ENCODE measurements at regions not wholly inside any gene's neighbourhood (a gene's known extent, or its start where the extent isn't known, plus 50 kb on each side); places are given as distances from the start of the nearest gene placed in this dataset.

- Histone ChIP-seq H3K4me3 (no peak overlapping the region), H3K27ac (no peak overlapping the region)
- DNase-seq (ENCODE audit: low spot score): no peak
- TF ChIP-seq, protein P1, sequence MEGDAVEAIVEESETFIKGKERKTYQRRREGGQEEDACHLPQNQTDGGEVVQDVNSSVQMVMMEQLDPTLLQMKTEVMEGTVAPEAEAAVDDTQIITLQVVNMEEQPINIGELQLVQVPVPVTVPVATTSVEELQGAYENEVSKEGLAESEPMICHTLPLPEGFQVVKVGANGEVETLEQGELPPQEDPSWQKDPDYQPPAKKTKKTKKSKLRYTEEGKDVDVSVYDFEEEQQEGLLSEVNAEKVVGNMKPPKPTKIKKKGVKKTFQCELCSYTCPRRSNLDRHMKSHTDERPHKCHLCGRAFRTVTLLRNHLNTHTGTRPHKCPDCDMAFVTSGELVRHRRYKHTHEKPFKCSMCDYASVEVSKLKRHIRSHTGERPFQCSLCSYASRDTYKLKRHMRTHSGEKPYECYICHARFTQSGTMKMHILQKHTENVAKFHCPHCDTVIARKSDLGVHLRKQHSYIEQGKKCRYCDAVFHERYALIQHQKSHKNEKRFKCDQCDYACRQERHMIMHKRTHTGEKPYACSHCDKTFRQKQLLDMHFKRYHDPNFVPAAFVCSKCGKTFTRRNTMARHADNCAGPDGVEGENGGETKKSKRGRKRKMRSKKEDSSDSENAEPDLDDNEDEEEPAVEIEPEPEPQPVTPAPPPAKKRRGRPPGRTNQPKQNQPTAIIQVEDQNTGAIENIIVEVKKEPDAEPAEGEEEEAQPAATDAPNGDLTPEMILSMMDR (IDR thresholded peaks at IDR 0.05): no peak
Observed at GRCh38 chr14:22508150-22508457, 80.9 kb downstream of the DAD1 start.

DNA sequence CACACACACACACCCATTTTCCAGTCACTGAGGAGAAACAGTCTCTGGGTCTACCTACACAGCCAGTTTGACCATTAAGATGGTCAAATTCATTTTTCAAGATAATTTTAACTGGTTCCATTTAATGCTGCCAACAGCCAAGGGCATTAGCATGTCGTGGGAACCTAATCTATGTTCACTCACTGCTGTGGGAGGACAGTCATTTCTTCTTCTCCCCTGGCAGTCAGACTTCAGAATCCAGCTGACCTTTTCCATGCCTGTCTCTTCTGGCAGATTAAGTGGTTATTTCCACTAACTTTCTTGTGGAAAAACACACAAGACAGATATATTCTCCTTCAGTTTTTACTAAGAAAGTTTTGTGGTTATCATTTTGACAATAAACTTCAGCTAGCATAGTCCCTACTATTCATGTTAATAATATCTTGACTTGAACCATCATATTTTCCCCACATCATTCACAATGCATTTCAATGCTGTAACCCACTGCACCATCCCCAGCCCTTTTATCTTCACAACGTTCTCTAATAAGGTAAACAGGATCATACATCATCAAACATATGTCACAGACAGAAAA is 82.2 kb downstream of the DAD1 start:
- H3K27ac ChIP-seq: peak overlapping the region in 1 of 2 donors; percentile 2
- H3K4me3 ChIP-seq: no peak overlapping the region
- TF ChIP-seq, protein P1 (IDR thresholded peaks at IDR 0.05): no peak
- no peak for DNase-seq (ENCODE audit: low spot score)

- DNase-seq (ENCODE audit: low spot score): no peak
- Histone ChIP-seq H3K4me3 (no peak overlapping the region), H3K27ac (no peak overlapping the region)
- TF ChIP-seq, protein P1 (IDR thresholded peaks at IDR 0.05): no peak
Observed at GRCh38 chr14:22506378-22506710, 82.7 kb downstream of the DAD1 start.

- no peak for DNase-seq (ENCODE audit: low spot score)
- Histone ChIP-seq H3K27ac (no peak overlapping the region), H3K4me3 (no peak overlapping the region)
- TF ChIP-seq, protein P1 (IDR thresholded peaks at IDR 0.05): no peak
Observed at GRCh38 chr14:22505697-22506377, 83.2 kb downstream of the DAD1 start.

DNA sequence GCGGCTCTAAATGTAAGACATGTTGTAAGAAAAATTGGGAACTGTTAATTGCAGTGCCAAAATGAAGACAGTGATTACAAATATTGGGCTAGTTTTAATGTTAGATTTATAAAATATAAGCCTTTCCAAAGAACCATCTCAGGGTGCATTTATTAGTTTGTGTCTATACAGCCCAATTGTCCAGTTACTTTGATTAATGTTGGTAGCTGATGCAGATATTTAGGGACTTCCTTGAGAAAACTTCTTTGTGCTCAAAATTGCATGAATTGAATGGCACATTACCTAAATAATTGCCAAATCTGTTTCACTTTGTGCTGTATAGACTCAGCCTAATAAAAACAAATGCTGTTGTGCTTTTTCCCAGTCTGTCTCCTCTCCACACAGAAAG is 83.7 kb downstream of the DAD1 start:
- TF ChIP-seq, protein P1 (IDR thresholded peaks at IDR 0.05): no peak
- Histone ChIP-seq H3K4me3 (no peak overlapping the region), H3K27ac (no peak overlapping the region)
- DNase-seq (ENCODE audit: low spot score): no peak

DNA sequence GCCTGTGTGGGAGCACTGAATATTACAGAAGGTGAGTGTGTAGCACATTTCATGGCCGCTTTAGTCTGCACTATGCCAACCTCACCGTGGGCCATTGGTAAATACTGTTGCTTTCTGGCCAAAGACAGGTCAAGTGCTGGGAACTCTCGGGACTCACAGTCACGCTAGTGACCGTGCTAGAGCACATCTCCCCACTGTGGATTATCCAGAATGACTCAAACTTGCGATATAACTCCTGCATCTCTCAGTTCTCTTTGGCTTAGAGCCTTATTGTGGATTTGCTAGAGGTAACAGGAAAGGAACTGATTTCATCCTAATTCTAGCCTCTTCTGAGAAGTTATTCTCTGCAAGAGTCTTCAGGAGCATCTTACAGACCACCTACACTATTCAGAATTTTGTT is 86.5 kb downstream of the DAD1 start:
- Histone ChIP-seq H3K27ac (peak overlapping the region in 1 of 2 donors; percentile 52), H3K4me3 (peak overlapping the region; percentile 28)
- no peak for DNase-seq (ENCODE audit: low spot score)
- TF ChIP-seq, protein P1 (IDR thresholded peaks at IDR 0.05): no peak

DNA sequence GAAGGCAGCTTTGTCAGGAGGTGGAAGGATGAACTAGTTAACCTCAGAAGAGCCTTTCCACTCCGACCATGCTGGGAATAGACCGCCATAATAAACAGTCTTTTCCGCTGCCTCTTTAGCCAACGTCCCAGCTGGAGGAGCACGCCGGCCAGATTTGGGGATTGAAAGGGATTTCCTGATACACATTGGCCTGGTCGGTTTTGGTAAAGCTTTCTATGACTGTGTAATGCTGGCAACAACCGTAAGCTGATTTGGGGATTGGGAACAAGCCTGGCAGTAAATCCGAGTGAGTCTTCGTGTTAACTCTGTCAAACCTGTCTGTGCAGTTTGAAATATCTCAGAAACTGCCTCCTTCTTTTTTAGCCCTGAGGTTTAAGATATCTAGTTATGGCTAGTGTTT is 87.0 kb downstream of the DAD1 start:
- TF ChIP-seq, protein P1 (IDR thresholded peaks at IDR 0.05): no peak
- peak overlapping the region; percentile 28 for H3K4me3 ChIP-seq
- H3K27ac ChIP-seq: peak overlapping the region in 1 of 2 donors; percentile 52

More for the DNA sequence above, 87.0 kb downstream of the DAD1 start:
- DNase-seq (ENCODE audit: low spot score): no peak
